D721Med (cell line): ENCODE measurements at regions not wholly inside any gene's neighbourhood (a gene's known extent, or its start where the extent isn't known, plus 50 kb on each side); places are given as distances from the start of the nearest gene placed in this dataset.

ENCODE experiments used
- DNase-seq: peaks from one replicate; pipeline ENCODE4 v3.0.0; 2011; ENCODE audit warnings: low spot score; ENCODE audit not compliant: insufficient read length
- FAIRE-seq: peaks from 2 replicates; lab custom pipeline; 2011; peaks lifted over from hg19 to GRCh38; lab: Jason Lieb, UNC
- CTCF ChIP-seq: IDR thresholded peaks from 2 replicates; pipeline ENCODE4 v1.5.1; 2012; ENCODE audit warnings: mild to moderate bottlenecking, control low read depth; ENCODE audit not compliant: insufficient read depth; ENCODE audit errors: missing control alignments

GRCh38 chr6:121515630-121516265 lies 80.3 kb downstream of the GJA1 start:
- DNase-seq (no peak), FAIRE-seq (no peak)
- TF ChIP-seq CTCF: no peak

GRCh38 chr6:121516331-121516730 lies 80.9 kb downstream of the GJA1 start:
- FAIRE-seq (no peak), DNase-seq (no peak)
- no peak for TF ChIP-seq CTCF

- no peak for TF ChIP-seq CTCF
- FAIRE-seq (no peak), DNase-seq (no peak)
Observed at GRCh38 chr6:121520337-121521163, 85.1 kb downstream of the GJA1 start.

GRCh38 chr6:121521164-121521555 lies 85.7 kb downstream of the GJA1 start:
- TF ChIP-seq CTCF: no peak
- FAIRE-seq: no peak

GRCh38 chr6:121522265-121522664 lies 86.8 kb downstream of the GJA1 start:
- DNase-seq (no peak), FAIRE-seq (no peak)
- no peak for TF ChIP-seq CTCF

More at GRCh38 chr6:121521164-121521555, 85.7 kb downstream of the GJA1 start:
- no peak for DNase-seq

GRCh38 chr6:121522771-121523386 lies 87.4 kb downstream of the GJA1 start:
- FAIRE-seq (no peak), DNase-seq (no peak)
- no peak for TF ChIP-seq CTCF
